ENCODE measurements at regions not wholly inside any gene's neighbourhood (a gene's known extent, or its start where the extent isn't known, plus 50 kb on each side); places are given as distances from the start of the nearest gene placed in this dataset.
"Not testable (repeated sequence)": the region's sequence is repeated elsewhere in the genome, so short reads cannot be mapped to it uniquely, and the experiment has no call there.

- not testable (repeated sequence) for H2BK5ac ChIP-seq (ENCODE audit: low read depth, low read length); H4K20me1 ChIP-seq (replicated peaks in 1 of 2; ENCODE audit: control insufficient read depth in 1 of 2, insufficient read depth in 2 of 2, low read length in 2 of 2); H4K8ac ChIP-seq (ENCODE audit: extremely low read depth, insufficient read depth, low read length); H3K4ac ChIP-seq (replicated peaks; ENCODE audit: insufficient read length, low read depth, low read length); H3K36me3 ChIP-seq (ENCODE audit: control insufficient read depth in 2 of 4, insufficient read depth in 4 of 4, low read length in 3 of 4); H2BK20ac ChIP-seq (ENCODE audit: low read length); H3K4me2 ChIP-seq (ENCODE audit: insufficient read depth in 1 of 2, low read depth in 2 of 2, low read length in 2 of 2); H2BK12ac ChIP-seq (ENCODE audit: low read depth, low read length); H3K23ac ChIP-seq (ENCODE audit: insufficient read length); H3K23me2 ChIP-seq (ENCODE audit: low read depth, low read length); H3K14ac ChIP-seq (ENCODE audit: insufficient read length); DNase-seq (ENCODE audit: low read depth in 1 of 2, low spot score in 2 of 2); H3K4me3 ChIP-seq (ENCODE audit: extremely low read depth in 1 of 4, insufficient read depth in 2 of 4, low read depth in 3 of 4, low read length in 4 of 4); H3K27me3 ChIP-seq (replicated peaks in 1 of 4; ENCODE audit: control insufficient read depth in 3 of 4, extremely low read depth in 1 of 4, insufficient read depth in 3 of 4, low read length in 3 of 4); H3K18ac ChIP-seq (ENCODE audit: extremely low read depth, low read length); FAIRE-seq; H2BK15ac ChIP-seq (ENCODE audit: low read length); H4K91ac ChIP-seq (replicated peaks; ENCODE audit: insufficient read length, low read length); H2AK5ac ChIP-seq (ENCODE audit: low read depth, low read length); H3K56ac ChIP-seq (replicated peaks; ENCODE audit: insufficient read length, low read depth, low read length); H3K79me2 ChIP-seq (ENCODE audit: control insufficient read depth in 1 of 2, insufficient read depth in 2 of 2, low read length in 2 of 2); H3K79me1 ChIP-seq (ENCODE audit: low read depth, low read length); H2BK120ac ChIP-seq (replicated peaks; ENCODE audit: low read depth, low read length); H2AFZ ChIP-seq (ENCODE audit: low read length); H4K5ac ChIP-seq (ENCODE audit: insufficient read length, low read depth, low read length); H3K4me1 ChIP-seq (replicated peaks in 1 of 4; ENCODE audit: control insufficient read depth in 3 of 4, insufficient read depth in 4 of 4, low read length in 3 of 4); H3K27ac ChIP-seq (ENCODE audit: low read depth, low read length); H3K9ac ChIP-seq (replicated peaks in 1 of 4; ENCODE audit: extremely low read depth in 1 of 4, low read depth in 3 of 4, low read length in 3 of 4)
- ChIA-PET POLR2A (ENCODE audit: partially characterized antibody) (interaction anchor here (0.7 kb wide), 1 partner anchor 11 kb away, joined by 3 read pairs; no protein-coding TSS in a partner anchor), CTCF (ENCODE audit: partially characterized antibody) (interaction anchor here (0.7 to 4.0 kb wide), 2 partner anchors 31 to 516 kb away, joined by 3 to 17 read pairs; no protein-coding TSS in a partner anchor)
- 90% methylated on average over 4 of the region's 4 CpGs; no CpG with 5 or more reads in 1 of the 2 experiments for WGBS, 2 experiments (ENCODE audit: extremely low coverage in 1 of 2, insufficient coverage in 1 of 2, insufficient read length in 1 of 2, insufficient replicate concordance in 2 of 2, low coverage in 1 of 2, low lambda C conversion rate in 2 of 2, missing lambda C conversion rate in 1 of 2)
- peaks cover 6 to 10% of the 10 kb centered on the region in 2 experiments; a peak in 2 of 4 replicates for H3K9me3 ChIP-seq (ENCODE audit: insufficient read depth in 2 of 2, low read depth in 1 of 2, low read length in 1 of 2)
Measured at GRCh38 chr18:57879924-57880323, 76.8 kb upstream of the ATP8B1 start.
